SK-N-SH (cell line): ENCODE measurements at regions not wholly inside any gene's neighbourhood (a gene's known extent, or its start where the extent isn't known, plus 50 kb on each side); places are given as distances from the start of the nearest gene placed in this dataset.

Experiments used
- CTCF ChIA-PET: fragments of 300-600, 350-600 bp; formaldehyde crosslinking; extraction: SDS; loops from one replicate; lab custom pipeline; 2021; lab: Yijun Ruan, JAX
- POLR2A ChIA-PET: fragments of 350-600 bp; sonication (Branson Sonifier 250); formaldehyde crosslinking; extraction: SDS; loops from one replicate; lab custom pipeline; 2020; ENCODE audit warnings: antibody characterized with exemption, inconsistent platforms; lab: Yijun Ruan, JAX
- DNase-seq: peaks from one replicate; pipeline ENCODE4 v3.0.0; 2012
- H2AFZ ChIP-seq: fragments of 200-600 bp; sonication (generic); 2 replicates; pipeline ENCODE4 v1.8.1; 2016; ENCODE audit warnings: antibody characterized with exemption, mild to moderate bottlenecking, low read depth
- H3F3A ChIP-seq: fragments of 200-600 bp; sonication (generic); replicated peaks from 2 replicates; pipeline ENCODE3; 2016; ENCODE audit warnings: antibody characterized with exemption, mild to moderate bottlenecking; ENCODE audit not compliant: insufficient read depth
- H3K27ac ChIP-seq, 2 experiments: fragments of 200-500 bp in 1 of 2; fragments of 200-600 bp in 1 of 2; sonication (Bioruptor generic) in 1 of 2; sonication (generic), shearing (Covaris generic) in 1 of 2; 2 replicates each; pipeline versions ENCODE4 v1.5.1 to v1.6.1; 2014 to 2016; ENCODE audit warnings: low read depth in 2 of 2, inconsistent platforms in 1 of 2, low read length in 1 of 2, mild to moderate bottlenecking in 1 of 2, mixed read lengths in 1 of 2
- H3K27me3 ChIP-seq: fragments of 200-600 bp; sonication (generic), shearing (Covaris generic); 2 replicates; pipeline ENCODE4 v1.6.1; 2016; ENCODE audit warnings: mixed run types; ENCODE audit not compliant: insufficient read depth
- H3K36me3 ChIP-seq, 2 experiments: fragments of 200-500 bp in 1 of 2; fragments of 200-600 bp in 1 of 2; sonication (Bioruptor generic) in 1 of 2; sonication (generic) in 1 of 2; replicated peaks in 1 of 2; 2 replicates each; pipeline versions ENCODE3 to v1.5.1; 2014 to 2016; ENCODE audit warnings: low read length in 1 of 2, mild to moderate bottlenecking in 1 of 2; ENCODE audit not compliant: insufficient read depth in 2 of 2, control insufficient read depth in 1 of 2
- H3K4me1 ChIP-seq, 2 experiments: fragments of 200-500 bp in 1 of 2; fragments of 200-600 bp in 1 of 2; sonication (Bioruptor generic) in 1 of 2; sonication (generic), shearing (Covaris generic) in 1 of 2; 2 replicates each; pipeline versions ENCODE4 v1.5.1 to v1.6.1; 2014 to 2016; ENCODE audit warnings: low read depth in 1 of 2, low read length in 1 of 2, mixed run types in 1 of 2; ENCODE audit not compliant: insufficient read depth in 2 of 2, control insufficient read depth in 1 of 2
- H3K4me2 ChIP-seq: fragments of 200-600 bp; sonication (generic), shearing (Covaris generic); 2 replicates; pipeline ENCODE4 v1.6.1; 2017; ENCODE audit warnings: mixed run types
- H3K4me3 ChIP-seq, 2 experiments: fragments of 200-500 bp in 1 of 2; fragments of 200-600 bp in 1 of 2; sonication (Bioruptor generic) in 1 of 2; sonication (generic), shearing (Covaris generic) in 1 of 2; 2 replicates each; pipeline versions ENCODE4 v1.5.1 to v1.8.1; 2014 to 2016; ENCODE audit warnings: low read depth in 2 of 2, inconsistent platforms in 1 of 2, low read length in 1 of 2, mild to moderate bottlenecking in 1 of 2, mixed read lengths in 1 of 2, moderate library complexity in 1 of 2
- H3K79me2 ChIP-seq: fragments of 200-600 bp; sonication (generic); 2 replicates; pipeline ENCODE4 v1.8.1; 2017; ENCODE audit warnings: mild to moderate bottlenecking; ENCODE audit not compliant: insufficient read depth
- H3K9ac ChIP-seq: fragments of 200-600 bp; sonication (generic); 2 replicates; pipeline ENCODE4 v1.6.1; 2017; ENCODE audit warnings: mixed run types
- H3K9me2 ChIP-seq: fragments of 200-600 bp; sonication (generic); 2 replicates; pipeline ENCODE4 v1.6.1; 2017; ENCODE audit warnings: mixed run types
- H3K9me3 ChIP-seq: fragments of 200-600 bp; sonication (generic); 2 replicates; pipeline ENCODE4 v1.6.1; 2017; ENCODE audit warnings: mixed run types, mild to moderate bottlenecking, moderate library complexity
- H4K20me1 ChIP-seq: fragments of 200-600 bp; sonication (generic); 2 replicates; pipeline ENCODE4 v1.6.1; 2017; ENCODE audit warnings: mild to moderate bottlenecking, mixed run types; ENCODE audit not compliant: insufficient read depth
- ELF1 ChIP-seq: IDR thresholded peaks from 2 replicates; pipeline ENCODE4 v1.4.0; 2012
- EP300 ChIP-seq, 2 experiments: IDR thresholded peaks; 2 replicates each; pipeline versions ENCODE4 v1.4.0 to v1.6.1; 2012; ENCODE audit warnings: borderline replicate concordance in 1 of 2, low read depth in 1 of 2, low read length in 1 of 2
- FOSL2 ChIP-seq: IDR thresholded peaks from 2 replicates; pipeline ENCODE4 v1.4.0; 2012; ENCODE audit warnings: low read depth, mild to moderate bottlenecking, moderate library complexity, borderline replicate concordance
- FOXJ3 ChIP-seq: sonication (generic); formaldehyde crosslinking; IDR thresholded peaks from 2 replicates; pipeline ENCODE4 v1.5.1; 2020; ENCODE audit warnings: mild to moderate bottlenecking, missing genetic modification reagents
- GABPA ChIP-seq: IDR thresholded peaks from 2 replicates; pipeline ENCODE4 v1.4.0; 2012; ENCODE audit warnings: low read depth, mild to moderate bottlenecking
- IRF3 ChIP-seq: fragments of 150-350 bp; IDR thresholded peaks from 2 replicates; pipeline ENCODE4 v1.6.1; 2016; ENCODE audit warnings: mild to moderate bottlenecking, low read depth, low read length
- NFIC ChIP-seq: IDR thresholded peaks from 2 replicates; pipeline ENCODE4 v1.4.0; 2012; ENCODE audit warnings: borderline replicate concordance
- POLR2AphosphoS5 ChIP-seq: IDR thresholded peaks from 2 replicates; pipeline ENCODE4 v1.6.1; 2012; ENCODE audit warnings: low read depth, low read length
- RAD21 ChIP-seq: IDR thresholded peaks from 2 replicates; pipeline ENCODE4 v1.6.1; 2012; ENCODE audit warnings: mild to moderate bottlenecking, low read length
- RCOR1 ChIP-seq: fragments of 150-350 bp; IDR thresholded peaks from 2 replicates; pipeline ENCODE4 v1.6.1; 2017; ENCODE audit warnings: antibody characterized with exemption, low read length
- RFX5 ChIP-seq: IDR thresholded peaks from 2 replicates; pipeline ENCODE4 v1.6.1; 2012; ENCODE audit warnings: mild to moderate bottlenecking, improper control_type of control experiment, low read length
- SIN3A ChIP-seq: IDR thresholded peaks from 2 replicates; pipeline ENCODE4 v1.6.1; 2012; ENCODE audit warnings: low read depth, mild to moderate bottlenecking, low read length, moderate library complexity, borderline replicate concordance
- SMC3 ChIP-seq: IDR thresholded peaks from 2 replicates; pipeline ENCODE4 v1.6.1; 2012; ENCODE audit warnings: low read depth, low read length, improper control_type of control experiment
- TAF1 ChIP-seq: IDR thresholded peaks from 2 replicates; pipeline ENCODE4 v1.6.1; 2012; ENCODE audit warnings: low read depth, mild to moderate bottlenecking, low read length, moderate library complexity, borderline replicate concordance
- TCF12 ChIP-seq: IDR thresholded peaks from 2 replicates; pipeline ENCODE4 v1.4.0; 2012
- WGBS: methylation state at CpG from one replicate; pipeline ENCODE4 v1.1.6; 2017; ENCODE audit warnings: low lambda C conversion rate; 5-methylcytosine and 5-hydroxymethylcytosine counted together
- TF ChIP-seq, protein P1 (sequence below): IDR thresholded peaks from 2 replicates; pipeline ENCODE4; 2012
- TF ChIP-seq, protein P2 (sequence below): fragments of 200-600 bp; sonication (generic); IDR thresholded peaks from 2 replicates; pipeline ENCODE4 v1.6.1; 2017; ENCODE audit warnings: antibody characterized with exemption, mild to moderate bottlenecking, moderate library complexity

- CTCF ChIA-PET, result interaction anchor here (1.1 to 5.5 kb wide), 6 partner anchors 9 to 269 kb away, joined by 3 to 33 read pairs (median 5); no protein-coding TSS in a partner anchor
- no peaks in the 10 kb centered on the region; the same call in 1 of the 2 replicates for H3K9me2 ChIP-seq
- whole genome bisulfite sequencing, result 85% methylated on average over 1 of the region's 1 CpG
- no peak for DNase-seq
- H4K20me1 ChIP-seq, result peaks cover under 1% of the 10 kb centered on the region; the same call in 1 of the 2 replicates
- no peak overlapping the region for H3K9ac ChIP-seq
- H3K4me2 ChIP-seq, result no peak overlapping the region
- peaks cover 40% of the 10 kb centered on the region for H3K79me2 ChIP-seq
- H3K4me3 ChIP-seq, result no peak overlapping the region
- peaks cover 3% of the 10 kb centered on the region for H3F3A ChIP-seq
- peaks cover 0 to 16% of the 10 kb centered on the region in 2 experiments; a peak in 3 of 4 replicates for H3K4me1 ChIP-seq
- TF ChIP-seq, protein P1, sequence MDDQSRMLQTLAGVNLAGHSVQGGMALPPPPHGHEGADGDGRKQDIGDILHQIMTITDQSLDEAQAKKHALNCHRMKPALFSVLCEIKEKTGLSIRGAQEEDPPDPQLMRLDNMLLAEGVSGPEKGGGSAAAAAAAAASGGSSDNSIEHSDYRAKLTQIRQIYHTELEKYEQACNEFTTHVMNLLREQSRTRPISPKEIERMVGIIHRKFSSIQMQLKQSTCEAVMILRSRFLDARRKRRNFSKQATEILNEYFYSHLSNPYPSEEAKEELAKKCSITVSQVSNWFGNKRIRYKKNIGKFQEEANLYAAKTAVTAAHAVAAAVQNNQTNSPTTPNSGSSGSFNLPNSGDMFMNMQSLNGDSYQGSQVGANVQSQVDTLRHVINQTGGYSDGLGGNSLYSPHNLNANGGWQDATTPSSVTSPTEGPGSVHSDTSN, result peak; percentile 17; the same call in 1 of the 2 replicates
- no peak for TF ChIP-seq GABPA
- H3K36me3 ChIP-seq, result no peaks in the 10 kb centered on the region
- POLR2A ChIA-PET, result no interaction called here
- H3K9me3 ChIP-seq, result no peaks in the 10 kb centered on the region
- H2AFZ ChIP-seq, result no peak overlapping the region
- no peaks in the 10 kb centered on the region for H3K27me3 ChIP-seq
- peak overlapping the region in 1 of 2 experiments; percentile 17; a peak in 1 of 4 replicates for H3K27ac ChIP-seq
Observed at GRCh38 chr4:20416800-20417199, 165.1 kb downstream of the SLIT2 start.

GRCh38 chr4:20418861-20419451 is 167.3 kb downstream of the SLIT2 start:
- Histone ChIP-seq H4K20me1 (peaks cover 5% of the 10 kb centered on the region; the same call in 1 of the 2 replicates), H3K4me2 (peak overlapping the region; percentile 31; the same call in 1 of the 2 replicates), H3K9me3 (no peaks in the 10 kb centered on the region), H3K4me3 (peak overlapping the region; percentile 18 to 25; a peak in 1 of 4 replicates), H2AFZ (peak overlapping the region; percentile 10; the same call in 1 of the 2 replicates), H3K9ac (no peak overlapping the region; the same call in 1 of the 2 replicates), H3K27me3 (no peaks in the 10 kb centered on the region), H3K4me1 (peaks cover 0 to 20% of the 10 kb centered on the region in 2 experiments; a peak in 3 of 4 replicates), H3K79me2 (peaks cover 23% of the 10 kb centered on the region), H3K27ac (no peak overlapping the region), H3K36me3 (no peaks in the 10 kb centered on the region), H3F3A (no peaks in the 10 kb centered on the region), H3K9me2 (no peaks in the 10 kb centered on the region)
- peak; percentile 27 for DNase-seq
- TF ChIP-seq SIN3A (no peak), RAD21 (peak; percentile 78), POLR2AphosphoS5 (no peak), EP300 (IDR thresholded peaks at IDR 0.05; ENCODE audit: borderline replicate concordance in 1 of 2, low read depth in 1 of 2, low read length in 1 of 2) (no peak), FOSL2 (no peak), TCF12 (no peak), RCOR1 (0 out of 2 replicates have a peak, but pooled peaks have one; percentile 9), FOXJ3 (no peak), NFIC (no peak), RFX5 (no peak), TAF1 (no peak), SMC3 (peak; percentile 73), ELF1 (no peak), IRF3 (no peak)
- TF ChIP-seq, protein P1, result no peak
- TF ChIP-seq, protein P2, sequence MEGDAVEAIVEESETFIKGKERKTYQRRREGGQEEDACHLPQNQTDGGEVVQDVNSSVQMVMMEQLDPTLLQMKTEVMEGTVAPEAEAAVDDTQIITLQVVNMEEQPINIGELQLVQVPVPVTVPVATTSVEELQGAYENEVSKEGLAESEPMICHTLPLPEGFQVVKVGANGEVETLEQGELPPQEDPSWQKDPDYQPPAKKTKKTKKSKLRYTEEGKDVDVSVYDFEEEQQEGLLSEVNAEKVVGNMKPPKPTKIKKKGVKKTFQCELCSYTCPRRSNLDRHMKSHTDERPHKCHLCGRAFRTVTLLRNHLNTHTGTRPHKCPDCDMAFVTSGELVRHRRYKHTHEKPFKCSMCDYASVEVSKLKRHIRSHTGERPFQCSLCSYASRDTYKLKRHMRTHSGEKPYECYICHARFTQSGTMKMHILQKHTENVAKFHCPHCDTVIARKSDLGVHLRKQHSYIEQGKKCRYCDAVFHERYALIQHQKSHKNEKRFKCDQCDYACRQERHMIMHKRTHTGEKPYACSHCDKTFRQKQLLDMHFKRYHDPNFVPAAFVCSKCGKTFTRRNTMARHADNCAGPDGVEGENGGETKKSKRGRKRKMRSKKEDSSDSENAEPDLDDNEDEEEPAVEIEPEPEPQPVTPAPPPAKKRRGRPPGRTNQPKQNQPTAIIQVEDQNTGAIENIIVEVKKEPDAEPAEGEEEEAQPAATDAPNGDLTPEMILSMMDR, result peak; percentile 73
- ChIA-PET CTCF (interaction anchor here (0.6 to 1.0 kb wide), 5 partner anchors 24 to 684 kb away, joined by 3 to 7 read pairs (median 3); no protein-coding TSS in a partner anchor), POLR2A (no interaction called here)
- 22% methylated on average over 4 of the region's 4 CpGs for WGBS
